ENCODE measurements at regions not wholly inside any gene's neighbourhood (a gene's known extent, or its start where the extent isn't known, plus 50 kb on each side); places are given as distances from the start of the nearest gene placed in this dataset.

DNA sequence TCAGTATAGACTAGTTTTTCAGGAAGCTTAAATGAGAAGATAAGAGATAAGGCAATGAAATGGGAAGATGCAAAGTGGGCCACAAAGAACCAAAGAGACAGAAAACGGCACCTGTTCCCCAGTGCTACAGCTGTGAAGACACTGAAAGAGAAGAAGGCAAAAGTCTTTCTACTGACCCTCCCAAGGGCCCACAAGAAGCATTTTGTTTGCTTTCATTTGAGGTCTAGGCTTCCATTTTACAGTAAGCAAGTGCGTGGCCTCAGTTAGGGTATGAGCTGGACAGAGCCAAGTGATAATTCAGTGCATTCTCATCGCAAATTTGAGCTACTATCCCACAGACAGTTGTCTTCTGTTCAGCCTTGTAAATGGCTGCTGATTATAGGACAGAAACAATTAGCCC, 53.4 kb upstream of the STK17B start:
- H3K4me3 ChIP-seq, result no peak overlapping the region
- no peaks in the 10 kb centered on the region for H3K27me3 ChIP-seq (ENCODE audit: low read depth)
- in situ Hi-C loops (cut with MboI; ENCODE audit: low sequenced_read_pairs), result no loop called here
- DNase-seq (ENCODE audit: low spot score in 2 of 2), result no peak
- H3K9me3 ChIP-seq, result no peaks in the 10 kb centered on the region
- H3K4me1 ChIP-seq, result no peaks in the 10 kb centered on the region
- H3K36me3 ChIP-seq (replicated peaks), result no peaks in the 10 kb centered on the region

DNA sequence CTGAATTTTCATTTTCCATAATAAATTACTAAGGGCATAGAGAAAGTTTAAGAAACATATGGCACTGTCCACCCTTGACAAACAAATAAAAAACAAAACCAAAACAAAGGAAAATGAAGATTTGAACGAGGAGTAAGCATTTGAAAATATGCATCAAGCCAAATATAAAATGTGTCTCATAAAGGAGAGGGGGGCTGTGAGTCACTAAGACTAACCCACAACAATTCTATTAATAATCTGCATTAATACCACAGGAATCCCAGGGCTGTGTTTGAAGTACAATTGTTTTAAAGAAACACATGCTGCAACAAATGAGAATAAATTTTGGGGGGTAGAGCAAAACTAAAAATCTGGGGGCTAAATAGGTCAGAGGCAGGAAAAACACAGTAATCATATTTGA, 53.8 kb upstream of the STK17B start:
- Histone ChIP-seq H3K4me1 (no peaks in the 10 kb centered on the region), H3K27me3 (ENCODE audit: low read depth) (no peaks in the 10 kb centered on the region), H3K9me3 (no peaks in the 10 kb centered on the region), H3K36me3 (replicated peaks) (no peaks in the 10 kb centered on the region), H3K4me3 (no peak overlapping the region)
- in situ Hi-C loops (cut with MboI; ENCODE audit: low sequenced_read_pairs), result no loop called here
- no peak for DNase-seq (ENCODE audit: low spot score in 2 of 2)

DNA sequence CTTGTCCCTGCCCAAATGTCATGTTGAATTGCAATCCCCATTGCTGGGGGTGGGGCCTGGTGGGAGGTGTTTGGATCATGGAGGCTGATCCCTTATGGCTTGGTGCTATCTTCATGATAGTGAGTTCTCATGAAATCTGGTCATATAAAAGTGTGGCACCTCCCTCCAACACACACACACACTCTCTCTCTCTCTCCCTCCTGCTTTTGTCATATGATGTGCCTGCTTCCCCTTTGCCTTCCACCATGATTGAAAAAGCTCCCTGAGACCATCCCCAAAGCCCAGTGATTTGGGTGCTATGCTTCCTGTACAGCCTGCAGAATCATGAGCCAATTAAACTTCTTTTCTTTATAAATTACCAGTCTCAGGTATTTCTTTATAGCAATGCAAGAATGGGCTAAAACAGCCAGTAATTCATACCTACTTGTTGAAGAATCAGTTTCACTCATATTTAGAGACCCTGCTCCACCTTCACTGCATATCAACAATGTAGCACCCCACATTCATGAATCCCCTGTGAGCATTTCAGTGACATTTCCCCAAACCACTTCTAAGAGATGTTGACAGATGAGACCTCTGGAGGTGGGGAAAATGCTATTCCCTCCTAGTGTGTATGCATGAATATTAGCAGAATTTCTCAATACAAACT, 54.8 kb upstream of the STK17B start:
- in situ Hi-C loops (cut with MboI; ENCODE audit: low sequenced_read_pairs), result no loop called here
- Histone ChIP-seq H3K4me1 (no peaks in the 10 kb centered on the region), H3K4me3 (no peak overlapping the region), H3K9me3 (no peaks in the 10 kb centered on the region), H3K36me3 (replicated peaks) (no peaks in the 10 kb centered on the region), H3K27me3 (ENCODE audit: low read depth) (no peaks in the 10 kb centered on the region)
- DNase-seq (ENCODE audit: low spot score in 2 of 2), result no peak

GRCh38 chr2:196226707-196227065, 55.3 kb upstream of the STK17B start:
- no peak for DNase-seq (ENCODE audit: low spot score in 2 of 2)
- Histone ChIP-seq H3K9me3 (no peaks in the 10 kb centered on the region), H3K4me3 (no peak overlapping the region), H3K4me1 (no peaks in the 10 kb centered on the region), H3K36me3 (replicated peaks) (no peaks in the 10 kb centered on the region), H3K27me3 (ENCODE audit: low read depth) (no peaks in the 10 kb centered on the region)
- in situ Hi-C loops (cut with MboI; ENCODE audit: low sequenced_read_pairs), result no loop called here

DNA sequence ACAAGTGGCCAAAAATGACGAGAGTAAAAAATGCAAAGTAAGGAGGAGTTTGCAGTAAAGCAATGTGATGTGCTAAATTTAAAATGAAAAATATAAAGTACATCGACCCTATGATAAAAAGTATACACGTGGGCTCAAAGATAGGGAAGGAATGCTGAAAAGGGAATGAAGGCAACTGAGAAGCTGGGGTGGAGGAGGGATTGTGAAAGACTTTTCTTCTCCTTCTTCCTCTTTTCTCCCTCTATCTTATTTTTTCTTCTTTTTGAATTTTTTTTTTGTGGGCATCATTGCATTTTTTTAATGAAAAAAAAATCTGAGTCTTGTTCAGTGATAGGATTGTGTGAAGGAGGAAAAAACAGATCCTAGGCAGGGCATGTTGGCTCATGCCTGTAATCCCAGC, 57.6 kb upstream of the STK17B start:
- Histone ChIP-seq H3K4me3 (no peak overlapping the region), H3K36me3 (replicated peaks) (no peaks in the 10 kb centered on the region), H3K27me3 (ENCODE audit: low read depth) (no peaks in the 10 kb centered on the region), H3K9me3 (no peaks in the 10 kb centered on the region), H3K4me1 (no peaks in the 10 kb centered on the region)
- in situ Hi-C loops (cut with MboI; ENCODE audit: low sequenced_read_pairs), result no loop called here
- DNase-seq (ENCODE audit: low spot score in 2 of 2), result no peak

DNA sequence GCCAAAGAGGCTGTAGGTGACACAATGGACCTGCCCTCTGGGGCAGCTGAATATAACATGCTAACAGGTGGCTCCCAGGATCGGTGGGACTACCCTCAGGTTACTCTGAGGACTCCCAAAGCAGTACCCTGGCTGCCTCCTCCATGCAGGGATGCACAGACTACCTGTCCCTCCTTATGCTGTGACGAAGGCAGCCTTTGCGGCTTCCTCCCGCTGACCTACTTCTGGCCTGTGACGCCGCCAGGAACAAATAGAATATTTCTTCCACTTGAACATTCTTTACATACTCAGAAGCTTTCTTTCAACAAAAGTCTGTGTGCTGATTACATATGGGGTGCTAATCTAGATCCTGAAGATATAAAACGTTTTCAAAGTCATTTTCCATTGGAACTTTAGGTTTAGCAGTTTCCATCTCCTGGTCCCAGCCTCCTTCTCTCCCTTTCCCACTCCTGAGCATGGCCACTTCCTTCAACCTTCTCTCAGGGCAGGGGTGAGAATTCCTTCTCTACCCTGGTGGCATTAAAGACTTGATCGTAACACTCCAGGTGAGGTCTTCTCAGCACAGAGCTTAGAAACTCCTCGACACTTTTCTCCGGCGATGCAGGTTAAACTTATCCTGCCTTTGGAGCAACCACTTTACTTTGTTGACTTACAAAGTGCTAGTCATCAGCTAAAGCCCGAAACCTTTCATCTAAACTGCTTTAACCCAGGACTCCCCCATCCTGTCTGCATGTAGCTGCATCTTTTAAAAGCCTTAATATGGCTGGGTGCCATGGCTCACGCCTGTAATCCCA, 58.9 kb upstream of the STK17B start:
- H3K9me3 ChIP-seq, result no peaks in the 10 kb centered on the region
- H3K4me3 ChIP-seq, result no peak overlapping the region
- H3K27me3 ChIP-seq (ENCODE audit: low read depth), result no peaks in the 10 kb centered on the region
- in situ Hi-C loops (cut with MboI; ENCODE audit: low sequenced_read_pairs), result no loop called here
- DNase-seq (ENCODE audit: low spot score in 2 of 2), result no peak
- no peaks in the 10 kb centered on the region for H3K4me1 ChIP-seq
- no peaks in the 10 kb centered on the region for H3K36me3 ChIP-seq (replicated peaks)

DNA sequence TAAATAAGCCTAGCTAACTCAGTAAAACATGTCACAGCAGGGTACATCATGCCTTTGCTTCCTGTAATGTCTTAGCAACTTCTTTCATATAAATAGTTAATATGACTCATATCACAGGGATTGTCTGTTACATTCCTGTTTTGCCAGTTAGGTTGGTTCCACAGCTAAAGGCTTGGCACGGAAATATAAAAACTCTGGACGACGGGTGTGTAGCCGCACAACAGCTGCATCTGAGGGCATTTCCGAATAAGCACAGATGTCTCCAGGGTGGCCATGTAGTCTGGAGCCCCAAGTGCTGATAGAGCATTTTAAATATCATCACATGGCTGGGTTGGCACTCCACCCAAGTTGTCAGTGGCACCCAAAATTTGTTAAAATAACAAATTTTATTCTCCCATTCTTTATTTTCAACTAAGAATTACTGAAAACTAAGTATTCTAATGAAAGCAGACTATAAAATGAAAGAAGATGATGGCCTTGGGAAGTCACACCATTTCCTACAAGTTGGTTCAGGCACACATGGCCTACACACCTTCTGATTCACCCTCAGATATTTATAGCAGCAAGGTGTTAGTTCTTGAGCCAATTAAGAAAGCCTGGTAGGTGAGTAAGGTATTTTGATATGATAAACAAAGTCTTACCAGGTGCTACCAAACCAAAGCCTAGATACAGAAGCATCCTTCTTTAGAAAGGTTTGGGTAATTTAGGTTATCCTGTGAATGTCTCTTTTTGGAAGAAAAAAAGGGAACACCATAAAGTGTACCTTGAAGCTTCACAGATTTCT, 61.8 kb upstream of the STK17B start:
- Histone ChIP-seq H3K36me3 (replicated peaks) (no peaks in the 10 kb centered on the region), H3K4me1 (no peaks in the 10 kb centered on the region), H3K4me3 (no peak overlapping the region), H3K9me3 (no peaks in the 10 kb centered on the region), H3K27me3 (ENCODE audit: low read depth) (no peaks in the 10 kb centered on the region)
- no peak for DNase-seq (ENCODE audit: low spot score in 2 of 2)
- in situ Hi-C loops (cut with MboI; ENCODE audit: low sequenced_read_pairs), result no loop called here

DNA sequence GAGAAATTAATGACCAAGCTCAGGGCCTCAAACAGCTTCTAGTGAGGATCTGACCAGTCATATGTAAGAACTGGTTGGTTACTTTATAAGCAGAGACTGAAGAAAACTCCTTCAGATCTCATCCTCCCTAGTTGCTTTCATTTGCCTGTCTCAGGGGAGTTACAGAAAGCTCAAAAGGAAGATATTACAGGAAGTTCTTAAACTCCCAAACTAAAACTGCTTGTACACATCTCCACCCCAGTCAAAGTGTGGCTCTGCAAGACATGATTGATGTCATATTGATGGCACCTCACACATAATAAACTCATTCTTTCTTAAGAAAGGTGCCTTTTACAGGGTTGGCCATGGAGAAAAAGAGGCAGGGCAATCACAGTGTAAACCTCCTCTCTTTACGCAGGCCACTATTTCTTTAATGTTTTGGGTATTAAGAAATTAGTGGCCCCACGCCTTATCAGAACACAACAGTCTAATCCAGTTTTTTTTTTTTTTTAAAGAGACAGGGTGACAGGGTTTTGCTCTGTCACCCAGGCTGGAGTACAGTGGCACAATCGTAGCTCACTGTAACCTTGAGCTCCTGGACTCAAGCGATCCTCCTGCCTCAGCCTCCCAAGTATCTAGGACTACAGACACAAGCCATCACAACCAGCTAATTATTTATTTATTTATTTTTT, 62.6 kb upstream of the STK17B start:
- no peak for DNase-seq (ENCODE audit: low spot score in 2 of 2)
- no peaks in the 10 kb centered on the region for H3K27me3 ChIP-seq (ENCODE audit: low read depth)
- no peaks in the 10 kb centered on the region for H3K9me3 ChIP-seq
- no peak overlapping the region for H3K4me3 ChIP-seq
- no peaks in the 10 kb centered on the region for H3K36me3 ChIP-seq (replicated peaks)
- in situ Hi-C loops (cut with MboI; ENCODE audit: low sequenced_read_pairs), result no loop called here
- no peaks in the 10 kb centered on the region for H3K4me1 ChIP-seq

- no peaks in the 10 kb centered on the region for H3K27me3 ChIP-seq (ENCODE audit: low read depth)
- DNase-seq (ENCODE audit: low spot score in 2 of 2), result no peak
- in situ Hi-C loops (cut with MboI; ENCODE audit: low sequenced_read_pairs), result no loop called here
- H3K36me3 ChIP-seq (replicated peaks), result no peaks in the 10 kb centered on the region
- no peak overlapping the region for H3K4me3 ChIP-seq
- H3K4me1 ChIP-seq, result no peaks in the 10 kb centered on the region
- no peaks in the 10 kb centered on the region for H3K9me3 ChIP-seq
Observed at GRCh38 chr2:196234672-196235071, 63.3 kb upstream of the STK17B start.

- H3K36me3 ChIP-seq (replicated peaks), result no peaks in the 10 kb centered on the region
- no peaks in the 10 kb centered on the region for H3K4me1 ChIP-seq
- in situ Hi-C loops (cut with MboI; ENCODE audit: low sequenced_read_pairs), result no loop called here
- H3K27me3 ChIP-seq (ENCODE audit: low read depth), result no peaks in the 10 kb centered on the region
- no peaks in the 10 kb centered on the region for H3K9me3 ChIP-seq
- H3K4me3 ChIP-seq, result no peak overlapping the region
- no peak for DNase-seq (ENCODE audit: low spot score in 2 of 2)
Observed at GRCh38 chr2:196238836-196239380, 67.5 kb upstream of the STK17B start.

DNA sequence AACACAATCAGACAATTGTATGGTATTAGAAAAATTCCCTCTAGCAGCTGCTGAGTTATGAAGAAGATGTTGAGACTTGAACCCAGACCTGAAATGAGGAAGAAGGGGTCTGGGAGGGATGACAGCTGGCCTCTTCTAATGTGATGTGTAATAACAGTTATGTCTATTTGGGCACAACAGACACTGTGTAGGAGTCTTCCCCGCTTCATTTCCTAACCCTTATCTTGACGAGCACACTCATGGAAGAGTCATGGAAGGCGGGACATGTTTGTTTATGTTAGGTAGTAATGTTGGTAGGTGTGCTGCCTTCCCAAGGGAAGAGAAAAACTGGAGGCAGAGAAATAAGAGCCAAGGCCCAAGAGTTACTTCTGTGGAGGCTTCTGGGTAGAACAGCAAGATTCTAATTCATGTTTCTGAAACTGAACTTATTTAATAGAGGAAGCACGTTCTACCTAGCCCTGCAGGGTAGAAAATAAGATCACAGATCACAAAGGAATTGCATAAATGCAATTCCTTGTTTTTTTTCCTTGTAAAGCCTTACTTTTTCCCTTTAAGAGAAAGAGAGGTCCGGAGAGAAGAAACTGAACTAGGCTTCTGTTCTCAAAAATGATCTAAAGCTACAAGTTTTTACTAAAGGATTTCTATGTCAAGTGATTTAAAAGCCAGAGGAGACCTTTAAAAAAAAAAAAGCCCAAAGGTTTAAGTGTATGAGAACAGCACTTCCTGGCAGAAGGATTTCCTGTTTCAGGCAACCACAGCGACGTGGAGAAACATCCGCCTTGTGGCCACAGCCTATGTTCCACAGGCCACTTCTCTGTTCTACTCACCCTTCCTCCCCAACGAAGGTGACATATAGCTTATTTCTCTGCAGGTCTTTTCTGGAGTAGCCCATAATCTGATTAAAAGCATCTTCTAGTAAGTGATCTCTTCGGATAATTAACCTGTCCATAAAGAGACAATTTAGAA, 68.5 kb upstream of the STK17B start:
- in situ Hi-C loops (cut with MboI; ENCODE audit: low sequenced_read_pairs), result no loop called here
- Histone ChIP-seq H3K4me1 (no peaks in the 10 kb centered on the region), H3K9me3 (no peaks in the 10 kb centered on the region), H3K4me3 (no peak overlapping the region), H3K36me3 (replicated peaks) (no peaks in the 10 kb centered on the region), H3K27me3 (ENCODE audit: low read depth) (no peaks in the 10 kb centered on the region)
- no peak for DNase-seq (ENCODE audit: low spot score in 2 of 2)

- in situ Hi-C loops (cut with MboI; ENCODE audit: low sequenced_read_pairs), result no loop called here
- H3K4me3 ChIP-seq, result no peak overlapping the region
- no peaks in the 10 kb centered on the region for H3K4me1 ChIP-seq
- H3K9me3 ChIP-seq, result no peaks in the 10 kb centered on the region
- no peak for DNase-seq (ENCODE audit: low spot score in 2 of 2)
- H3K36me3 ChIP-seq (replicated peaks), result no peaks in the 10 kb centered on the region
- H3K27me3 ChIP-seq (ENCODE audit: low read depth), result no peaks in the 10 kb centered on the region
Observed at GRCh38 chr2:196241175-196241574, 69.8 kb upstream of the STK17B start.

DNA sequence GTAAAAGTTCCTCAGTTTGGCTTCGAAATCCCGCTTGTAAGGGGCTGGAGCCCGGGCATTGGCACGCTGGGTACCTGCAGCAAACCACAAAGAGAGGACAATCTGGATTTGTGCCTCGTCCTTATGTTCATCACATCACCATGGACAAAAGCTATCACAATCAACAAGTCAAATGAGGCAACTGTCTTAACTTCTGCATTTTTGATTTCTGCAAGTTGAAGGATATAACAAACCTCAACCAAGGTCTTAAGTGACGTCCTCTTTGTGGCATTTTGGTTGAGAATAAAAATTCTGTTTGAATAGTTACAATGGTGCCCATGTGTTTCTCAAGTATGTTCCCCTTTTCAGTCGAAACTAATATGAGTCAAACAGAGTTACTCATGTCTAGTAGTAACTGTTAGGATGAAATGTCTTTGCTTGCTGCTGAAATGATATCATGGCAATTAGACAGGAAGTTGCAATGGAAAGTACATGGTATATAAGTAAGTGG, 70.8 kb upstream of the STK17B start:
- Histone ChIP-seq H3K27me3 (ENCODE audit: low read depth) (no peaks in the 10 kb centered on the region), H3K9me3 (no peaks in the 10 kb centered on the region), H3K4me3 (no peak overlapping the region), H3K4me1 (no peaks in the 10 kb centered on the region), H3K36me3 (replicated peaks) (no peaks in the 10 kb centered on the region)
- in situ Hi-C loops (cut with MboI; ENCODE audit: low sequenced_read_pairs), result no loop called here
- no peak for DNase-seq (ENCODE audit: low spot score in 2 of 2)

Data from HAP-1 (cell line).